Posterior cingulate gyrus (tissue), 11 donors: ENCODE measurements at regions not wholly inside any gene's neighbourhood (a gene's known extent, or its start where the extent isn't known, plus 50 kb on each side); places are given as distances from the start of the nearest gene placed in this dataset.
"Not testable (repeated sequence)": the region's sequence is repeated elsewhere in the genome, so short reads cannot be mapped to it uniquely, and the experiment has no call there.

Source experiments
- DNase-seq, 10 donors: peaks; one replicate each; pipeline versions ENCODE4 v3.0.0 to v3.0.0-alpha.2; 2020 to 2021; ENCODE audit warnings: mixed read lengths in 3 of 10
- intact Hi-C: fragments of 100-400 bp; cut with DNase I; formaldehyde crosslinking; loops from one replicate; pipeline ENCODE4 v1.15.1; 2023

GRCh38 chr20:52056203-52057062 lies 135.1 kb downstream of the ZFP64 start:
- intact Hi-C loops = no loop called here
- DNase-seq = no peak

- intact Hi-C loops = no loop called here
Observed at GRCh38 chr20:52054123-52054522, 137.5 kb downstream of the ZFP64 start.

GRCh38 chr20:52049001-52049731 lies 142.4 kb downstream of the ZFP64 start:
- no peak for DNase-seq
- intact Hi-C loops = no loop called here

More at GRCh38 chr20:52054123-52054522, 137.5 kb downstream of the ZFP64 start:
- no peak for DNase-seq

- intact Hi-C loops = no loop called here
- no peak for DNase-seq
Observed at GRCh38 chr20:52047811-52048764, 143.5 kb downstream of the ZFP64 start.

GRCh38 chr20:52041966-52042365 lies 149.6 kb downstream of the ZFP64 start:
- intact Hi-C loops = no loop called here
- DNase-seq = no peak

GRCh38 chr20:52039790-52040189 lies 151.8 kb downstream of the ZFP64 start:
- no peak for DNase-seq

GRCh38 chr20:52038632-52039031 lies 152.9 kb downstream of the ZFP64 start:
- DNase-seq, intact Hi-C loops: not testable (repeated sequence)

More at GRCh38 chr20:52039790-52040189, 151.8 kb downstream of the ZFP64 start:
- intact Hi-C loops = no loop called here

- intact Hi-C loops = no loop called here
- DNase-seq = no peak
Observed at GRCh38 chr20:52037370-52037769, 154.2 kb downstream of the ZFP64 start.

GRCh38 chr20:52035977-52036376 lies 155.6 kb downstream of the ZFP64 start:
- intact Hi-C loops = no loop called here
- no peak for DNase-seq

GRCh38 chr20:52035498-52035897 lies 156.1 kb downstream of the ZFP64 start:
- intact Hi-C loops = no loop called here
- DNase-seq = no peak

- intact Hi-C loops = no loop called here
- DNase-seq = no peak
Observed at GRCh38 chr20:52034581-52034980, 157.0 kb downstream of the ZFP64 start.

- no peak for DNase-seq
- intact Hi-C loops = no loop called here
Observed at GRCh38 chr20:52033313-52033712, 158.3 kb downstream of the ZFP64 start.

GRCh38 chr20:52032304-52032683 lies 159.3 kb downstream of the ZFP64 start:
- not testable (repeated sequence) for DNase-seq

GRCh38 chr20:52031563-52032303 lies 159.8 kb downstream of the ZFP64 start:
- no peak for DNase-seq
- intact Hi-C loops = no loop called here

More at GRCh38 chr20:52032304-52032683, 159.3 kb downstream of the ZFP64 start:
- intact Hi-C loops = not testable (repeated sequence)

- intact Hi-C loops = no loop called here
- DNase-seq = no peak
Observed at GRCh38 chr20:52031206-52031562, 160.4 kb downstream of the ZFP64 start.

- intact Hi-C loops, DNase-seq: not testable (repeated sequence)
Observed at GRCh38 chr20:52029129-52029528, 162.4 kb downstream of the ZFP64 start.

- no peak for DNase-seq
- intact Hi-C loops = no loop called here
Observed at GRCh38 chr20:52025938-52026337, 165.6 kb downstream of the ZFP64 start.

- no peak for DNase-seq
- intact Hi-C loops = no loop called here
Observed at GRCh38 chr20:52019313-52019712, 172.3 kb downstream of the ZFP64 start.

- DNase-seq = no peak
- intact Hi-C loops = no loop called here
Observed at GRCh38 chr20:52017669-52018317, 173.8 kb downstream of the ZFP64 start.
